GM12878 (cell line): ENCODE measurements at regions not wholly inside any gene's neighbourhood (a gene's known extent, or its start where the extent isn't known, plus 50 kb on each side); places are given as distances from the start of the nearest gene placed in this dataset.

ENCODE experiments used
- ATAC-seq: fragments of 200-7000 bp; cut with Tn5 transposase; 3 replicates; pipeline ENCODE4 v1.9.1; 2020; ENCODE audit warnings: mild to moderate bottlenecking, moderate library complexity
- BruUV-seq: library from RNA; stranded (reverse); fragments of 400-500 nt; replicated peaks from 2 replicates; lab custom pipeline; 2021; lab: Mats Ljungman, UMichigan
- CTCF ChIA-PET: fragments of 300-600 bp; sonication (Branson Sonifier 250); formaldehyde crosslinking; extraction: SDS; loops from one replicate; lab custom pipeline; 2021; ENCODE audit warnings: inconsistent platforms; lab: Yijun Ruan, JAX
- POLR2A ChIA-PET: fragments of 350-600 bp; formaldehyde crosslinking; extraction: SDS; loops from one replicate; lab custom pipeline; 2021; ENCODE audit warnings: inconsistent platforms; lab: Charles Lee
- RAD21 ChIA-PET: fragments of 300-600 bp; sonication (Branson Sonifier 250); formaldehyde crosslinking; loops from one replicate; lab custom pipeline; 2023; ENCODE audit warnings: antibody characterized with exemption; ENCODE audit not compliant: unreplicated experiment; lab: Charles Lee
- SMC1A ChIA-PET: fragments of 300-600 bp; sonication (Branson Sonifier 250); formaldehyde crosslinking; loops from one replicate; lab custom pipeline; 2023; ENCODE audit not compliant: unreplicated experiment, uncharacterized antibody; lab: Charles Lee
- DNase-seq: peaks from one replicate; pipeline ENCODE4 v3.0.0-alpha.2; 2011; ENCODE audit warnings: low read depth, low spot score
- FAIRE-seq: peaks from 3 replicates; lab custom pipeline; 2011; peaks lifted over from hg19 to GRCh38; lab: Jason Lieb, UNC
- H2AFZ ChIP-seq: 2 replicates; pipeline ENCODE4 v1.6.0; 2011; ENCODE audit warnings: low read depth, low read length, control low read depth; ENCODE audit not compliant: control insufficient read depth
- H3K27ac ChIP-seq: 2 replicates; pipeline ENCODE4 v1.5.1; 2011; ENCODE audit warnings: control low read depth; ENCODE audit not compliant: control insufficient read depth, insufficient read depth
- H3K27me3 ChIP-seq, 2 experiments: replicated peaks in 1 of 2; 2 replicates each; pipeline versions ENCODE4 v1.6.0 to v1.6.1; 2011; ENCODE audit warnings: low read length in 1 of 2; ENCODE audit not compliant: control insufficient read depth in 2 of 2, insufficient read depth in 2 of 2
- H3K36me3 ChIP-seq, 2 experiments: 2 replicates each; pipeline ENCODE4 v1.5.1; 2011; ENCODE audit warnings: low read length in 1 of 2; ENCODE audit not compliant: control insufficient read depth in 2 of 2, insufficient read depth in 2 of 2
- H3K4me1 ChIP-seq: 2 replicates; pipeline ENCODE4 v1.6.1; 2011; ENCODE audit warnings: mild to moderate bottlenecking, low read length, moderate library complexity, mixed read lengths; ENCODE audit not compliant: control insufficient read depth, insufficient read depth
- H3K4me2 ChIP-seq: 2 replicates; pipeline ENCODE4 v1.6.0; 2011; ENCODE audit warnings: control low read depth; ENCODE audit not compliant: control insufficient read depth, insufficient read depth
- H3K4me3 ChIP-seq: fragments of 200-600 bp; sonication (generic); 2 replicates; pipeline ENCODE4 v1.5.1; 2016
- H3K79me2 ChIP-seq: 2 replicates; pipeline ENCODE4 v1.6.0; 2011; ENCODE audit warnings: low read length; ENCODE audit not compliant: control insufficient read depth, insufficient read depth
- H3K9ac ChIP-seq: 2 replicates; pipeline ENCODE4 v1.8.0; 2011; ENCODE audit warnings: low read length, control low read depth, mixed read lengths; ENCODE audit not compliant: control insufficient read depth, insufficient read depth
- H3K9me3 ChIP-seq: replicated peaks from 3 replicates; pipeline ENCODE4 v1.5.1; 2011; ENCODE audit warnings: mild to moderate bottlenecking, low read length; ENCODE audit not compliant: control insufficient read depth, insufficient read depth
- H4K20me1 ChIP-seq: 2 replicates; pipeline ENCODE4 v1.6.0; 2011; ENCODE audit not compliant: control insufficient read depth, insufficient read depth
- ATF7 ChIP-seq: fragments of 450-650 bp; IDR thresholded peaks from 2 replicates; pipeline ENCODE4 v1.6.1; 2016; ENCODE audit warnings: low read depth, mild to moderate bottlenecking
- FOXK2 ChIP-seq: fragments of 450-650 bp; IDR thresholded peaks from 2 replicates; pipeline ENCODE4 v1.6.1; 2017; ENCODE audit warnings: mild to moderate bottlenecking, moderate library complexity
- MTA2 ChIP-seq: fragments of 450-650 bp; IDR thresholded peaks from 2 replicates; pipeline ENCODE4 v1.6.1; 2016; ENCODE audit warnings: low read depth, mild to moderate bottlenecking, moderate library complexity
- NFYA ChIP-seq: IDR thresholded peaks from 2 replicates; pipeline ENCODE4 v1.6.1; 2011; ENCODE audit warnings: low read depth, mild to moderate bottlenecking, low read length, improper control_type of control experiment, borderline replicate concordance
- NR2C1 ChIP-seq: fragments of 450-650 bp; IDR thresholded peaks from 2 replicates; pipeline ENCODE4 v1.6.1; 2017; ENCODE audit warnings: antibody characterized with exemption, mild to moderate bottlenecking, moderate library complexity
- RB1 ChIP-seq: fragments of 450-650 bp; formaldehyde crosslinking; IDR thresholded peaks from 2 replicates; pipeline ENCODE4 v1.6.1; 2017; ENCODE audit warnings: mild to moderate bottlenecking, borderline replicate concordance
- SUZ12 ChIP-seq: fragments of 200-600 bp; sonication (generic); IDR thresholded peaks from one replicate; pipeline ENCODE4 v1.6.1; 2018; ENCODE audit warnings: antibody characterized with exemption, mild to moderate bottlenecking; ENCODE audit not compliant: unreplicated experiment
- TCF12 ChIP-seq: IDR thresholded peaks from 2 replicates; pipeline ENCODE4 v1.6.1; 2011; ENCODE audit warnings: low read depth, mild to moderate bottlenecking, low read length
- ZNF274 ChIP-seq: IDR thresholded peaks from one replicate; pipeline ENCODE4 v1.8.0; 2011; ENCODE audit not compliant: insufficient read length, insufficient read depth
- WGBS: methylation state at CpG from one replicate; pipeline ENCODE4 v1.1.6; 2016; ENCODE audit warnings: low lambda C conversion rate; ENCODE audit not compliant: insufficient replicate concordance, insufficient coverage; ENCODE audit errors: missing lambda C conversion rate; 5-methylcytosine and 5-hydroxymethylcytosine counted together
- in situ Hi-C: fragments of 300-500 bp; cut with MboI; formaldehyde crosslinking; loops from 9 replicates; pipeline ENCODE4 v1.14.3; 2018; ENCODE audit warnings: mixed read lengths
- intact Hi-C: fragments of 100-400 bp; cut with micrococcal nuclease; formaldehyde crosslinking; loops from one replicate; pipeline ENCODE4 v1.14.2; 2022; ENCODE audit not compliant: unreplicated experiment
- TF ChIP-seq, protein P1 (sequence below): IDR thresholded peaks from 2 replicates; pipeline ENCODE4 v1.6.1; 2012; ENCODE audit warnings: improper control_type of control experiment, low read depth, low read length; ENCODE audit not compliant: insufficient replicate concordance

GRCh38 chr14:42277840-42278239, 671.2 kb downstream of the LRFN5 start:
- in situ Hi-C loops, result no loop called here
- no peaks in the 10 kb centered on the region for H3K36me3 ChIP-seq
- H3K79me2 ChIP-seq, result no peaks in the 10 kb centered on the region
- no peaks in the 10 kb centered on the region for H3K4me1 ChIP-seq
- DNase-seq, result no peak
- no peaks in the 10 kb centered on the region for H3K9me3 ChIP-seq
- ChIA-PET POLR2A (no interaction called here), CTCF (no interaction called here), SMC1A (interaction anchor here (0.8 to 1.6 kb wide), 3 partner anchors 9 to 27 kb away, joined by 3 to 5 read pairs (median 4); no protein-coding TSS in a partner anchor), RAD21 (no interaction called here)
- no peak overlapping the region for H3K27ac ChIP-seq
- no peaks in the 10 kb centered on the region for H3K27me3 ChIP-seq
- no peak overlapping the region for H2AFZ ChIP-seq
- H3K4me2 ChIP-seq, result no peak overlapping the region
- H3K4me3 ChIP-seq, result no peak overlapping the region
- 0% methylated on average over 2 of the region's 2 CpGs for WGBS
- no peak for FAIRE-seq
- BruUV-seq, result no TSS peak
- intact Hi-C loops, result no loop called here
- H4K20me1 ChIP-seq, result no peaks in the 10 kb centered on the region
- ATAC-seq, result peak; percentile 66
- 0 out of 2 replicates have a peak, but pooled peaks have one; percentile 19 for TF ChIP-seq ATF7
- TF ChIP-seq, protein P1, sequence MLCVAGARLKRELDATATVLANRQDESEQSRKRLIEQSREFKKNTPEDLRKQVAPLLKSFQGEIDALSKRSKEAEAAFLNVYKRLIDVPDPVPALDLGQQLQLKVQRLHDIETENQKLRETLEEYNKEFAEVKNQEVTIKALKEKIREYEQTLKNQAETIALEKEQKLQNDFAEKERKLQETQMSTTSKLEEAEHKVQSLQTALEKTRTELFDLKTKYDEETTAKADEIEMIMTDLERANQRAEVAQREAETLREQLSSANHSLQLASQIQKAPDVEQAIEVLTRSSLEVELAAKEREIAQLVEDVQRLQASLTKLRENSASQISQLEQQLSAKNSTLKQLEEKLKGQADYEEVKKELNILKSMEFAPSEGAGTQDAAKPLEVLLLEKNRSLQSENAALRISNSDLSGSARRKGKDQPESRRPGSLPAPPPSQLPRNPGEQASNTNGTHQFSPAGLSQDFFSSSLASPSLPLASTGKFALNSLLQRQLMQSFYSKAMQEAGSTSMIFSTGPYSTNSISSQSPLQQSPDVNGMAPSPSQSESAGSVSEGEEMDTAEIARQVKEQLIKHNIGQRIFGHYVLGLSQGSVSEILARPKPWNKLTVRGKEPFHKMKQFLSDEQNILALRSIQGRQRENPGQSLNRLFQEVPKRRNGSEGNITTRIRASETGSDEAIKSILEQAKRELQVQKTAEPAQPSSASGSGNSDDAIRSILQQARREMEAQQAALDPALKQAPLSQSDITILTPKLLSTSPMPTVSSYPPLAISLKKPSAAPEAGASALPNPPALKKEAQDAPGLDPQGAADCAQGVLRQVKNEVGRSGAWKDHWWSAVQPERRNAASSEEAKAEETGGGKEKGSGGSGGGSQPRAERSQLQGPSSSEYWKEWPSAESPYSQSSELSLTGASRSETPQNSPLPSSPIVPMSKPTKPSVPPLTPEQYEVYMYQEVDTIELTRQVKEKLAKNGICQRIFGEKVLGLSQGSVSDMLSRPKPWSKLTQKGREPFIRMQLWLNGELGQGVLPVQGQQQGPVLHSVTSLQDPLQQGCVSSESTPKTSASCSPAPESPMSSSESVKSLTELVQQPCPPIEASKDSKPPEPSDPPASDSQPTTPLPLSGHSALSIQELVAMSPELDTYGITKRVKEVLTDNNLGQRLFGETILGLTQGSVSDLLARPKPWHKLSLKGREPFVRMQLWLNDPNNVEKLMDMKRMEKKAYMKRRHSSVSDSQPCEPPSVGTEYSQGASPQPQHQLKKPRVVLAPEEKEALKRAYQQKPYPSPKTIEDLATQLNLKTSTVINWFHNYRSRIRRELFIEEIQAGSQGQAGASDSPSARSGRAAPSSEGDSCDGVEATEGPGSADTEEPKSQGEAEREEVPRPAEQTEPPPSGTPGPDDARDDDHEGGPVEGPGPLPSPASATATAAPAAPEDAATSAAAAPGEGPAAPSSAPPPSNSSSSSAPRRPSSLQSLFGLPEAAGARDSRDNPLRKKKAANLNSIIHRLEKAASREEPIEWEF, result no peak
- no peak for TF ChIP-seq NFYA
- no peak for TF ChIP-seq NR2C1
- no peak for TF ChIP-seq TCF12
- no peak for TF ChIP-seq RB1
- no peak for TF ChIP-seq FOXK2
- no peak for TF ChIP-seq ZNF274
- TF ChIP-seq MTA2, result peak; percentile 21; the same call in 1 of the 2 replicates
- TF ChIP-seq SUZ12, result no peak
- no peak overlapping the region for H3K9ac ChIP-seq
